HL-60 (cell line): ENCODE measurements at regions not wholly inside any gene's neighbourhood (a gene's known extent, or its start where the extent isn't known, plus 50 kb on each side); places are given as distances from the start of the nearest gene placed in this dataset.

Source experiments
- CTCF ChIP-seq: IDR thresholded peaks from one replicate; pipeline ENCODE4 v1.5.1; 2011; ENCODE audit warnings: low read length, control low read depth, inconsistent platforms; ENCODE audit not compliant: insufficient read depth
- GABPA ChIP-seq: IDR thresholded peaks from 2 replicates; pipeline ENCODE4 v1.6.1; 2012; ENCODE audit warnings: low read depth
- POLR2AphosphoS5 ChIP-seq: IDR thresholded peaks from 2 replicates; pipeline ENCODE4 v1.6.1; 2012; ENCODE audit warnings: low read depth
- REST ChIP-seq: IDR thresholded peaks from 2 replicates; pipeline ENCODE4 v1.6.1; 2012; ENCODE audit warnings: low read depth; ENCODE audit not compliant: insufficient replicate concordance
- SPI1 ChIP-seq: IDR thresholded peaks from 2 replicates; pipeline ENCODE4 v1.6.1; 2012; ENCODE audit warnings: low read depth, mild to moderate bottlenecking, borderline replicate concordance

GRCh38 chr17:77720946-77721845 is 237.3 kb upstream of the TNRC6C start:
- no peak for TF ChIP-seq CTCF
- no peak for TF ChIP-seq POLR2AphosphoS5
- no peak for TF ChIP-seq GABPA
- no peak for TF ChIP-seq REST
- TF ChIP-seq SPI1, result no peak
